ENCODE measurements at regions not wholly inside any gene's neighbourhood (a gene's known extent, or its start where the extent isn't known, plus 50 kb on each side); places are given as distances from the start of the nearest gene placed in this dataset.
"Not testable (repeated sequence)": the region's sequence is repeated elsewhere in the genome, so short reads cannot be mapped to it uniquely, and the experiment has no call there.

- no peak for DNase-seq
Measured at GRCh38 chr1:200496937-200497336, 87.1 kb upstream of the ZNF281 start.

GRCh38 chr1:200495901-200496300 is 86.1 kb upstream of the ZNF281 start:
- no peak for DNase-seq

GRCh38 chr1:200493344-200493743 is 83.5 kb upstream of the ZNF281 start:
- no peak for DNase-seq

- DNase-seq, result no peak
Measured at GRCh38 chr1:200491103-200491502, 81.3 kb upstream of the ZNF281 start.

- no peak for DNase-seq
Measured at GRCh38 chr1:200490183-200490582, 80.3 kb upstream of the ZNF281 start.

GRCh38 chr1:200488375-200489165 is 78.7 kb upstream of the ZNF281 start:
- DNase-seq, result peak; percentile 45

GRCh38 chr1:200487650-200488049 is 77.8 kb upstream of the ZNF281 start:
- no peak for DNase-seq

- no peak for DNase-seq
Measured at GRCh38 chr1:200486634-200487033, 76.8 kb upstream of the ZNF281 start.

- DNase-seq, result not testable (repeated sequence)
Measured at GRCh38 chr1:200484438-200484946, 74.7 kb upstream of the ZNF281 start.

GRCh38 chr1:200483491-200484143 is 73.8 kb upstream of the ZNF281 start:
- no peak for DNase-seq

GRCh38 chr1:200480964-200481363 is 71.1 kb upstream of the ZNF281 start:
- no peak for DNase-seq

GRCh38 chr1:200479816-200480215 is 70.0 kb upstream of the ZNF281 start:
- DNase-seq, result no peak

GRCh38 chr1:200478945-200479558 is 69.2 kb upstream of the ZNF281 start:
- no peak for DNase-seq

GRCh38 chr1:200478239-200478623 is 68.4 kb upstream of the ZNF281 start:
- no peak for DNase-seq

GRCh38 chr1:200474633-200475032 is 64.8 kb upstream of the ZNF281 start:
- DNase-seq, result no peak

GRCh38 chr1:200473698-200474371 is 64.0 kb upstream of the ZNF281 start:
- no peak for DNase-seq

- DNase-seq, result no peak
Measured at GRCh38 chr1:200471739-200472138, 61.9 kb upstream of the ZNF281 start.

- no peak for DNase-seq
Measured at GRCh38 chr1:200468264-200469001, 58.6 kb upstream of the ZNF281 start.

- no peak for DNase-seq
Measured at GRCh38 chr1:200464784-200465400, 55.1 kb upstream of the ZNF281 start.
